Uterus (tissue), 2 donors: ENCODE measurements at regions not wholly inside any gene's neighbourhood (a gene's known extent, or its start where the extent isn't known, plus 50 kb on each side); places are given as distances from the start of the nearest gene placed in this dataset.

Experiments
- CTCF ChIP-seq, 4 experiments: fragments of 200-600 bp in 2 of 4; fragments of 450-650 bp in 2 of 4; sonication (generic) in 2 of 4; IDR thresholded peaks; one replicate each; pipeline ENCODE4 v1.5.1; 2016 to 2019; ENCODE audit warnings: antibody characterized with exemption in 4 of 4, mild to moderate bottlenecking in 2 of 4, moderate library complexity in 1 of 4
- POLR2A ChIP-seq, 2 donors: fragments of 450-650 bp; IDR thresholded peaks; one replicate each; pipeline ENCODE4 v1.6.1; 2016; ENCODE audit warnings: antibody characterized with exemption in 2 of 2, mild to moderate bottlenecking in 1 of 2, moderate library complexity in 1 of 2

- TF ChIP-seq POLR2A (IDR thresholded peaks at IDR 0.05) (no peak), CTCF (IDR thresholded peaks at IDR 0.05) (no peak)
Measured at GRCh38 chr6:21994821-21995220, 302.0 kb downstream of the PRL start.
